Liver (tissue), 3 donors: ENCODE measurements at regions not wholly inside any gene's neighbourhood (a gene's known extent, or its start where the extent isn't known, plus 50 kb on each side); places are given as distances from the start of the nearest gene placed in this dataset.

Experiments used
- CTCF ChIP-seq: fragments of 150-350 bp; IDR thresholded peaks from 2 replicates; pipeline ENCODE4 v1.5.1; 2017; ENCODE audit warnings: improper control_type of control experiment, low read depth, low read length; ENCODE audit not compliant: missing input control
- JUND ChIP-seq, 2 donors: IDR thresholded peaks; 2 replicates each; pipeline ENCODE4 v1.6.1; 2016; ENCODE audit warnings: antibody characterized with exemption in 2 of 2
- MAX ChIP-seq: IDR thresholded peaks from 2 replicates; pipeline ENCODE4 v1.6.1; 2016; ENCODE audit warnings: antibody characterized with exemption
- RAD21 ChIP-seq, 2 donors: IDR thresholded peaks; 2 replicates each; pipeline ENCODE4 v1.6.1; 2016; ENCODE audit warnings: antibody characterized with exemption in 2 of 2, mild to moderate bottlenecking in 2 of 2
- TAF1 ChIP-seq: conservative IDR thresholded peaks from 2 replicates; pipeline ENCODE4 v1.6.1; 2016; ENCODE audit warnings: antibody characterized with exemption, mild to moderate bottlenecking
- YY1 ChIP-seq: IDR thresholded peaks from 2 replicates; pipeline ENCODE4 v1.6.1; 2016; ENCODE audit warnings: antibody characterized with exemption, mild to moderate bottlenecking
- ZBTB33 ChIP-seq: IDR thresholded peaks from 2 replicates; pipeline ENCODE4 v1.6.1; 2016; ENCODE audit warnings: antibody characterized with exemption
- TF ChIP-seq, protein P1 (sequence below): IDR thresholded peaks from 2 replicates; pipeline ENCODE4 v1.6.1; 2016; ENCODE audit warnings: antibody characterized with exemption, mild to moderate bottlenecking
- donor health status: healthy.
- donor health status: healthy.

GRCh38 chr5:3400659-3401058 is 195.0 kb upstream of the IRX1 start:
- no peak for TF ChIP-seq CTCF
- no peak for TF ChIP-seq YY1
- TF ChIP-seq TAF1, result no peak
- no peak for TF ChIP-seq JUND (IDR thresholded peaks at IDR 0.05)
- no peak for TF ChIP-seq MAX
- TF ChIP-seq, protein P1, sequence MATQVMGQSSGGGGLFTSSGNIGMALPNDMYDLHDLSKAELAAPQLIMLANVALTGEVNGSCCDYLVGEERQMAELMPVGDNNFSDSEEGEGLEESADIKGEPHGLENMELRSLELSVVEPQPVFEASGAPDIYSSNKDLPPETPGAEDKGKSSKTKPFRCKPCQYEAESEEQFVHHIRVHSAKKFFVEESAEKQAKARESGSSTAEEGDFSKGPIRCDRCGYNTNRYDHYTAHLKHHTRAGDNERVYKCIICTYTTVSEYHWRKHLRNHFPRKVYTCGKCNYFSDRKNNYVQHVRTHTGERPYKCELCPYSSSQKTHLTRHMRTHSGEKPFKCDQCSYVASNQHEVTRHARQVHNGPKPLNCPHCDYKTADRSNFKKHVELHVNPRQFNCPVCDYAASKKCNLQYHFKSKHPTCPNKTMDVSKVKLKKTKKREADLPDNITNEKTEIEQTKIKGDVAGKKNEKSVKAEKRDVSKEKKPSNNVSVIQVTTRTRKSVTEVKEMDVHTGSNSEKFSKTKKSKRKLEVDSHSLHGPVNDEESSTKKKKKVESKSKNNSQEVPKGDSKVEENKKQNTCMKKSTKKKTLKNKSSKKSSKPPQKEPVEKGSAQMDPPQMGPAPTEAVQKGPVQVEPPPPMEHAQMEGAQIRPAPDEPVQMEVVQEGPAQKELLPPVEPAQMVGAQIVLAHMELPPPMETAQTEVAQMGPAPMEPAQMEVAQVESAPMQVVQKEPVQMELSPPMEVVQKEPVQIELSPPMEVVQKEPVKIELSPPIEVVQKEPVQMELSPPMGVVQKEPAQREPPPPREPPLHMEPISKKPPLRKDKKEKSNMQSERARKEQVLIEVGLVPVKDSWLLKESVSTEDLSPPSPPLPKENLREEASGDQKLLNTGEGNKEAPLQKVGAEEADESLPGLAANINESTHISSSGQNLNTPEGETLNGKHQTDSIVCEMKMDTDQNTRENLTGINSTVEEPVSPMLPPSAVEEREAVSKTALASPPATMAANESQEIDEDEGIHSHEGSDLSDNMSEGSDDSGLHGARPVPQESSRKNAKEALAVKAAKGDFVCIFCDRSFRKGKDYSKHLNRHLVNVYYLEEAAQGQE, result no peak
- no peak for TF ChIP-seq ZBTB33
- TF ChIP-seq RAD21 (IDR thresholded peaks at IDR 0.05), result no peak
